EH (cell line): ENCODE measurements at regions not wholly inside any gene's neighbourhood (a gene's known extent, or its start where the extent isn't known, plus 50 kb on each side); places are given as distances from the start of the nearest gene placed in this dataset.

Source experiments
- DNase-seq: peaks from one replicate; pipeline ENCODE4 v3.0.0-alpha.2; 2015; ENCODE audit warnings: low read depth

- DNase-seq: no peak
Measured at GRCh38 chr7:148950806-148951205, 66.7 kb upstream of the EZH2 start.

DNA sequence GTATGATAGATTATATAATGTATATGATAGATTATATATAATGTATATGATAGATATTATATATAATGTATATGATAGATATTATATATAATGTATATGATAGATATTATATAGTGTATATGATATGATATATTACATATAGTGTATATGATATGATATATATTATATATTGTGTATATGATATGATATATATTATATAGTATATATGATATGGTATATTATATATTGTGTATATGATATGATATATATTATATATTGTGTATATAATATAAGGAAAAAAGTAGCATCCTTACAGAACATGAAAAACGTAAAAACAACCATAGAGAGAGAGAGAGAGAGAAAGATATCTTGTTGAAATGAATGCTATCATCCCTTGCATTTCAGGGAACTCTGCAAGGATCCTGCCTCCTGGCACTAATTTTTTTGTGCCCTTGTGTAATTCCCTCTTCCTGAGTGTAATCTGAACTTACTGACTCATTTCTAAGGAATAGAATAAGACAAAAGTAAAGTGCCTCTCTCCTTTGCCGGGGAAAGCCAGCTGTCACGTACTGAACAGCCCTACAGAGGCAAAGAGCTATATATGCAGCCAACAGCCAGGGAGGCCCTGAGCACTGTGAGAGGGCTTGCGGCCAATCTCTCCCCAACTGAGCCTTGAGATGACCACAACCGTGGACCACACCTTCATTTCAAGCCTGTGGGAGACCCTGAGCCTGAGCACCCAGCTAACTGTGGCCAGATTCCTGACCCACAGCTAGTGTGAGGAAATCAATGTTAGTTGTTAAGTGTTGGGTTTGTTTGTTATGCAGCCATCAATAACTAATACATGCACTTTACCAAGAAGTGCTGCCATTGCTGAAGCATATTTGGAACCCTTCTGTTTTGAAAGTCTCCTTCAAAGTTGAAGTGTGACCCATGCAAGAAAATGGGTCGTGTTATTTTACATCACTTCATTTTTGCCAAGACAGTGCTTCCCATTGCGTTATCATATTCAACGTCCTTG is 61.1 kb upstream of the EZH2 start:
- peak; percentile 69 for DNase-seq

GRCh38 chr7:148941598-148942275 is 57.6 kb upstream of the EZH2 start:
- peak; percentile 54 for DNase-seq

- DNase-seq: peak; percentile 83
Measured at GRCh38 chr7:148940702-148941597, 56.9 kb upstream of the EZH2 start.

DNA sequence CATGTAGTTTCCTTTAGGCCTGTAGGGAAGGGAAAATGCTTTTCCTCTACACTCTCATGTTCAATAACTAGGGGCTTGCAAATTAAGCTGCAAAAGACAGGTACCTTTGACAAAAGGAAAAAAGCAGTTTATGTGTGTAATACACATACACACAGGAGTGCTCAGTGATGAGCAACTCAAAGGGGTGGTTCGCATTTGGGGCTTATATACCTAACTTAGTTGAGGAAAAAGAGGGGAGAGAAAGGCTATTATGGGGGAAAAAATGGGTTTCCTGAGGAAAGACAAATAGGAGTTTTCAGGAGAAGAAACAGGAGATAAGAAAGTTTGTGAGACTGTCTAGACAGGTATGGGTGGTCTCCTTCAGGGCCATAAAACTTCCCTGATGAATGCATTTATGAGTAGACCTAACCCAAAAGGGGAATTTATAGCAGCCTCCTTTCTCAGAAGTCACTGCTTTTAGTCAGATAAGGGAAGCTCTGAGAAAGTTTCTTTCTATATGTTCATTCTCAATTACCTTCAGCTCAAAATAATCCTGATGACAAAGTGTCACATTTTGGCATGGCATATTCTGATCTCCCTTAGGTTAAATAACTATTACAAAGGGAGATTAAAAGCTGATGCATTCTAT is 55.2 kb upstream of the EZH2 start:
- no peak for DNase-seq

- no peak for DNase-seq
Measured at GRCh38 chr7:148935451-148935850, 51.4 kb upstream of the EZH2 start.
